GM23338 (cell line): ENCODE measurements at regions not wholly inside any gene's neighbourhood (a gene's known extent, or its start where the extent isn't known, plus 50 kb on each side); places are given as distances from the start of the nearest gene placed in this dataset.

Experiments
- ATAC-seq: fragments of 200-7000 bp; cut with Tn5 transposase; 3 replicates; pipeline ENCODE4 v1.9.1; 2020
- DNase-seq: peaks from one replicate; pipeline ENCODE4 v3.0.0-alpha.2; 2015; ENCODE audit warnings: low spot score
- H2AFZ ChIP-seq: fragments of 200-600 bp; sonication (generic); 2 replicates; pipeline ENCODE4 v1.8.0; 2016; ENCODE audit warnings: antibody characterized with exemption, mild to moderate bottlenecking, moderate library complexity
- H3F3A ChIP-seq: fragments of 200-600 bp; sonication (generic); replicated peaks from 2 replicates; pipeline ENCODE4 v1.8.0; 2017; ENCODE audit warnings: antibody characterized with exemption, mixed run types, low read depth
- H3K27ac ChIP-seq: fragments of 200-600 bp; sonication (generic); 2 replicates; pipeline ENCODE4 v1.6.1; 2016; ENCODE audit warnings: low read depth
- H3K27me3 ChIP-seq: fragments of 200-600 bp; sonication (generic); 2 replicates; pipeline ENCODE4 v1.8.0; 2016; ENCODE audit warnings: mild to moderate bottlenecking, mixed run types, moderate library complexity; ENCODE audit not compliant: insufficient read depth
- H3K36me3 ChIP-seq: fragments of 200-600 bp; sonication (generic); 2 replicates; pipeline ENCODE4 v1.8.0; 2016; ENCODE audit warnings: mild to moderate bottlenecking; ENCODE audit not compliant: insufficient read depth
- H3K4me1 ChIP-seq: fragments of 200-600 bp; sonication (generic); 2 replicates; pipeline ENCODE4 v1.8.0; 2016; ENCODE audit warnings: mild to moderate bottlenecking, moderate library complexity; ENCODE audit not compliant: insufficient read depth
- H3K4me2 ChIP-seq: fragments of 200-600 bp; sonication (generic); 2 replicates; pipeline ENCODE4 v1.7.1; 2017; ENCODE audit warnings: mixed run types
- H3K4me3 ChIP-seq: fragments of 200-600 bp; sonication (generic); 2 replicates; pipeline ENCODE4 v1.6.1; 2016; ENCODE audit warnings: mixed run types
- H3K79me2 ChIP-seq: fragments of 200-600 bp; sonication (generic); replicated peaks from 2 replicates; pipeline ENCODE4 v1.8.0; 2017; ENCODE audit warnings: mild to moderate bottlenecking; ENCODE audit not compliant: insufficient read depth
- H3K9me2 ChIP-seq: fragments of 200-600 bp; sonication (generic); 2 replicates; pipeline ENCODE4 v1.8.0; 2017; ENCODE audit not compliant: insufficient read depth
- H4K20me1 ChIP-seq: fragments of 200-600 bp; sonication (generic); replicated peaks from 2 replicates; pipeline ENCODE4 v1.8.0; 2017; ENCODE audit warnings: mild to moderate bottlenecking; ENCODE audit not compliant: insufficient read depth
- H3K27ac Mint-ChIP-seq: 2 replicates; pipeline ENCODE4 v1.8.0; 2020; ENCODE audit warnings: inconsistent platforms, mild to moderate bottlenecking, moderate library complexity, mixed read lengths
- H3K27me3 Mint-ChIP-seq: 3 replicates; pipeline ENCODE4 v1.8.0; 2022; ENCODE audit warnings: low read depth, mild to moderate bottlenecking, moderate library complexity, mixed read lengths, inconsistent platforms; ENCODE audit not compliant: insufficient read depth, poor library complexity
- H3K36me3 Mint-ChIP-seq: 3 replicates; pipeline ENCODE4 v1.8.0; 2021; ENCODE audit warnings: low read depth, mild to moderate bottlenecking, inconsistent platforms, moderate library complexity, mixed read lengths
- H3K4me1 Mint-ChIP-seq: 3 replicates; pipeline ENCODE4 v1.8.0; 2020; ENCODE audit warnings: mild to moderate bottlenecking, inconsistent platforms, mixed read lengths
- H3K4me3 Mint-ChIP-seq: 3 replicates; pipeline ENCODE4 v1.8.0; 2021; ENCODE audit warnings: moderate library complexity, mild to moderate bottlenecking, inconsistent platforms, mixed read lengths
- H3K9me3 Mint-ChIP-seq: 3 replicates; pipeline ENCODE4 v1.8.0; 2020; ENCODE audit warnings: moderate library complexity, mild to moderate bottlenecking, inconsistent platforms, mixed read lengths
- EZH2phosphoT487 ChIP-seq: fragments of 200-600 bp; sonication (generic); IDR thresholded peaks from one replicate; pipeline ENCODE4 v1.8.1; 2018; ENCODE audit warnings: antibody characterized with exemption; ENCODE audit not compliant: unreplicated experiment
- POLR2AphosphoS5 ChIP-seq: IDR thresholded peaks from 2 replicates; pipeline ENCODE4 v1.6.1; 2016; ENCODE audit warnings: antibody characterized with exemption, low read depth
- ZNF331 ChIP-seq: fragments of 250-450 bp; sonication (Bioruptor Pico); IDR thresholded peaks from 2 replicates; pipeline ENCODE4 v1.5.0; 2020; ENCODE audit warnings: low read depth, mild to moderate bottlenecking, moderate library complexity
- TF ChIP-seq, protein P1 (sequence below): fragments of 250-450 bp; sonication (Bioruptor Pico); IDR thresholded peaks from 2 replicates; pipeline ENCODE4 v1.5.0; 2020; ENCODE audit warnings: mild to moderate bottlenecking, moderate library complexity

DNA sequence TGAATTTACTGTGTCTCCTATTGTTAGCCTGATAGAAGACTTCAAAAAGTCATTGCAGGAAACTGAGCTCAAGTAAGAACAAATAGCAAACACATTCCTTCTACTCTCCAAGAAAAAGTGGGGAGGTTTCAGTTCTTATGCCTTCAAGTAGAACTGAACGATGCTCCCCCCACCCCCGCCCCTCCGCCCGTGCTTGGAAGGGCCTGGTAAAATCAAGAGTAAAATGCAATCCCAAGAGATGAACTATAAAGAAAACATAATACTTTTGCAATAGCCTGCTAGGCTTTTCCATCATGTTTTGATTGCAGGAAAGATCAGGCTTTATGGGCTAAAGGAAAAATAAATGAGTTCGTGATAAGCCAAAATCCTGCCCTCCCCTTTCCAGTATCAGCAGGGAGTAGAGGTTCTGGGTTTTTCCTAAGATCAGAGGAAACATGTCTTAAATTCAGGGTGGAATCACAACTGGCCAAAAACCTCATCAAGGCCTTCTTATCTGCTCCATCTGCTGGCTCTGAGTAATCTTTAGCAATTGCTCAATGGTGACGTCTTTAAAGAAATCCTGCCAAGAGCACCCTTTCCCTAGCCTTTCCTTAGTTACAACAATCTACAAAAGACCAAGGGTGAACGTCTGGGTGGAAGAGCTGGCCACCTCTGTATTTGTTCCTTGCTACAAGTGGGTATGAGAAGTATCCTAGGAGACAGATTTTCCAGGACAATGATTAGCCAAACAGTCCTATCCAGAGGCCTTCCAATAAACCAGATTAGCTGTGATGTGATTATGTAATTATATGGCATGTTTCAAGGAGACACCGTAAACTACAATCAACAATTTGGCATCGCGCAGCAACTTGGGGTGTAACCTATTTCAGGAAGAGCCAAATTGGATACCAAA is 66.3 kb upstream of the FAM9C start (continued):
- TF ChIP-seq, protein P1, sequence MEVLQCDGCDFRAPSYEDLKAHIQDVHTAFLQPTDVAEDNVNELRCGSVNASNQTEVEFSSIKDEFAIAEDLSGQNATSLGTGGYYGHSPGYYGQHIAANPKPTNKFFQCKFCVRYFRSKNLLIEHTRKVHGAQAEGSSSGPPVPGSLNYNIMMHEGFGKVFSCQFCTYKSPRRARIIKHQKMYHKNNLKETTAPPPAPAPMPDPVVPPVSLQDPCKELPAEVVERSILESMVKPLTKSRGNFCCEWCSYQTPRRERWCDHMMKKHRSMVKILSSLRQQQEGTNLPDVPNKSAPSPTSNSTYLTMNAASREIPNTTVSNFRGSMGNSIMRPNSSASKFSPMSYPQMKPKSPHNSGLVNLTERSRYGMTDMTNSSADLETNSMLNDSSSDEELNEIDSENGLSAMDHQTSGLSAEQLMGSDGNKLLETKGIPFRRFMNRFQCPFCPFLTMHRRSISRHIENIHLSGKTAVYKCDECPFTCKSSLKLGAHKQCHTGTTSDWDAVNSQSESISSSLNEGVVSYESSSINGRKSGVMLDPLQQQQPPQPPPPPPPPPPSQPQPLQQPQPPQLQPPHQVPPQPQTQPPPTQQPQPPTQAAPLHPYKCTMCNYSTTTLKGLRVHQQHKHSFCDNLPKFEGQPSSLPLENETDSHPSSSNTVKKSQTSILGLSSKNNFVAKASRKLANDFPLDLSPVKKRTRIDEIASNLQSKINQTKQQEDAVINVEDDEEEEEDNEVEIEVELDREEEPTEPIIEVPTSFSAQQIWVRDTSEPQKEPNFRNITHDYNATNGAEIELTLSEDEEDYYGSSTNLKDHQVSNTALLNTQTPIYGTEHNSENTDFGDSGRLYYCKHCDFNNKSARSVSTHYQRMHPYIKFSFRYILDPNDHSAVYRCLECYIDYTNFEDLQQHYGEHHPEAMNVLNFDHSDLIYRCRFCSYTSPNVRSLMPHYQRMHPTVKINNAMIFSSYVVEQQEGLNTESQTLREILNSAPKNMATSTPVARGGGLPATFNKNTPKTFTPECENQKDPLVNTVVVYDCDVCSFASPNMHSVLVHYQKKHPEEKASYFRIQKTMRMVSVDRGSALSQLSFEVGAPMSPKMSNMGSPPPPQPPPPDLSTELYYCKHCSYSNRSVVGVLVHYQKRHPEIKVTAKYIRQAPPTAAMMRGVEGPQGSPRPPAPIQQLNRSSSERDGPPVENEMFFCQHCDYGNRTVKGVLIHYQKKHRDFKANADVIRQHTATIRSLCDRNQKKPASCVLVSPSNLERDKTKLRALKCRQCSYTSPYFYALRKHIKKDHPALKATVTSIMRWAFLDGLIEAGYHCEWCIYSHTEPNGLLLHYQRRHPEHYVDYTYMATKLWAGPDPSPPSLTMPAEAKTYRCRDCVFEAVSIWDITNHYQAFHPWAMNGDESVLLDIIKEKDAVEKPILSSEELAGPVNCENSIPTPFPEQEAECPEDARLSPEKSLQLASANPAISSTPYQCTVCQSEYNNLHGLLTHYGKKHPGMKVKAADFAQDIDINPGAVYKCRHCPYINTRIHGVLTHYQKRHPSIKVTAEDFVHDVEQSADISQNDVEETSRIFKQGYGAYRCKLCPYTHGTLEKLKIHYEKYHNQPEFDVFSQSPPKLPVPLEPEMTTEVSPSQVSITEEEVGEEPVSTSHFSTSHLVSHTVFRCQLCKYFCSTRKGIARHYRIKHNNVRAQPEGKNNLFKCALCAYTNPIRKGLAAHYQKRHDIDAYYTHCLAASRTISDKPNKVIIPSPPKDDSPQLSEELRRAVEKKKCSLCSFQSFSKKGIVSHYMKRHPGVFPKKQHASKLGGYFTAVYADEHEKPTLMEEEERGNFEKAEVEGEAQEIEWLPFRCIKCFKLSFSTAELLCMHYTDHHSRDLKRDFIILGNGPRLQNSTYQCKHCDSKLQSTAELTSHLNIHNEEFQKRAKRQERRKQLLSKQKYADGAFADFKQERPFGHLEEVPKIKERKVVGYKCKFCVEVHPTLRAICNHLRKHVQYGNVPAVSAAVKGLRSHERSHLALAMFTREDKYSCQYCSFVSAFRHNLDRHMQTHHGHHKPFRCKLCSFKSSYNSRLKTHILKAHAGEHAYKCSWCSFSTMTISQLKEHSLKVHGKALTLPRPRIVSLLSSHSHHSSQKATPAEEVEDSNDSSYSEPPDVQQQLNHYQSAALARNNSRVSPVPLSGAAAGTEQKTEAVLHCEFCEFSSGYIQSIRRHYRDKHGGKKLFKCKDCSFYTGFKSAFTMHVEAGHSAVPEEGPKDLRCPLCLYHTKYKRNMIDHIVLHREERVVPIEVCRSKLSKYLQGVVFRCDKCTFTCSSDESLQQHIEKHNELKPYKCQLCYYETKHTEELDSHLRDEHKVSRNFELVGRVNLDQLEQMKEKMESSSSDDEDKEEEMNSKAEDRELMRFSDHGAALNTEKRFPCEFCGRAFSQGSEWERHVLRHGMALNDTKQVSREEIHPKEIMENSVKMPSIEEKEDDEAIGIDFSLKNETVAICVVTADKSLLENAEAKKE (CRISPR knock-in tag): no peak
- TF ChIP-seq EZH2phosphoT487: no peak
- no peak for TF ChIP-seq ZNF331 (CRISPR knock-in tag)

DNA sequence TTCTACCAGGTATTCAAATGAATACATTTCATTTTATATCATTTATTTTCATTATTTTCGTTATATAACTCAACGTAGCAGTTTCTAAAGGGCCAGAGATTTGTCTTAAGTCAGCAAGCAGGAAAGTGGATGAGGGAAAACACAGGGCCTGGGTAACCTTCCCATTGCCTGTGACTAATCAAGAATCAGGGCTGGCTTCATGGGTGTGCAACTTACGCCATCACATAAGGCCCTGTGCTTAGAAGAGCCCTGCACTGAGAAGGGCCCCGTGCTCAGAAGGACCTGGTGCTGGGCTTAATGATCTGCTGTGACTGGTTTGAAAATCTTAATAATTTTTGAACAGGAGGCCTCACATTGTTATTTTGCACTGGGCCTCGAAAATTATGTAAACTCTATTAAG is 65.4 kb upstream of the FAM9C start:
- TF ChIP-seq POLR2AphosphoS5 (no peak), ZNF331 (CRISPR knock-in tag) (no peak)
- peaks cover 2% of the 10 kb centered on the region for H3K27me3 Mint-ChIP-seq
- H3K4me1 Mint-ChIP-seq: no peaks in the 10 kb centered on the region; the same call in 2 of the 3 replicates
- DNase-seq (no peak), ATAC-seq (no peak)
- Histone ChIP-seq H4K20me1 (no peaks in the 10 kb centered on the region), H3K27me3 (no peaks in the 10 kb centered on the region), H3K9me2 (no peaks in the 10 kb centered on the region), H3K4me2 (no peak overlapping the region), H3K36me3 (no peaks in the 10 kb centered on the region), H3F3A (no peaks in the 10 kb centered on the region), H3K27ac (no peak overlapping the region), H3K4me1 (no peaks in the 10 kb centered on the region), H3K79me2 (no peaks in the 10 kb centered on the region), H2AFZ (no peak overlapping the region), H3K4me3 (no peak overlapping the region)
- H3K9me3 Mint-ChIP-seq: no peaks in the 10 kb centered on the region
- no peak overlapping the region for H3K27ac Mint-ChIP-seq
- no peak overlapping the region for H3K4me3 Mint-ChIP-seq
- H3K36me3 Mint-ChIP-seq: peaks cover 2% of the 10 kb centered on the region; the same call in 2 of the 3 replicates
